NOMO-1 treated with DMSO at 0.1 percent for 48 hours (cell line): ENCODE measurements at regions not wholly inside any gene's neighbourhood (a gene's known extent, or its start where the extent isn't known, plus 50 kb on each side); places are given as distances from the start of the nearest gene placed in this dataset.
"Not testable (repeated sequence)": the region's sequence is repeated elsewhere in the genome, so short reads cannot be mapped to it uniquely, and the experiment has no call there.

Source experiments
- DNase-seq: peaks from one replicate; lab custom pipeline; 2025; ENCODE audit not compliant: unreplicated experiment; lab: John Stamatoyannopoulos, UW

GRCh38 chrX:145393702-145394235 lies 146.5 kb downstream of the SPANXN1 start:
- DNase-seq: no peak

DNA sequence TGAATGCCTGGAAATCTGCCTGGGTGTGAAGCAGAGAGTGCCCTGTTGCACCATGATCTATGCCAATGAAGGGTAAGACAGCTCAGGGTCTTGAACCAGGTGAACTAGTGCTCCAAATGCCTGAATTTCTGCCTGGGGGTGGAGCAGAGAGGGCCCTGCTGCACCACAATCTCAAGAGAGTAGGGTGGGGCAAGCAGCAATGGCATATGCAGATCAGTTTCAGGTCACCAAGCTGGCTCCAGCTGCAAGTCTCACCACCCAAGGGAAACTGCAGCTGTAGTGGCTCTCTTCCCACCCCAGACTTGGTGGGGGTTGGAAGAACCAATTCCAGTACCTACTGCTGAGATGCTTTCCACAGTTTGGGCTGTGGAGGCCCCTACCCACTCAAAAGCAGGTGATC lies 147.0 kb downstream of the SPANXN1 start:
- no peak for DNase-seq

DNA sequence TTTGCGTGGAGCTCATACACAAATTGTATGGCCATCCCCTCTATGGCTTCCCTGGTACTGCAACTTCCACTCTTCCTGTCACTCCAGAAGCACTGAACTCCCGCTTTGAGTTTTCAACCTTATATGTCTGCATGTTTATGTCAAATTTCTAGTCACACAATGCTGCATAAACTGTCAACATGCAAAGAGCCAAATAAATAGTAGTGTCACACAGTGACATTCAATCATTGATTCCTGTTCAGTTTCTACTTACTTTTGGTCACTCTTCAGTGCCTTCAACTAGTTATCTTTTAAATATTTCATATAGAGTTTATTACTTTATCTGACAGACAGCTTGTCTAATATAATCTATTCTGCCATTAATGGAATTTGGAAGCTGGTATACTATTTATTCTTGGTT lies 149.3 kb downstream of the SPANXN1 start:
- no peak for DNase-seq

DNA sequence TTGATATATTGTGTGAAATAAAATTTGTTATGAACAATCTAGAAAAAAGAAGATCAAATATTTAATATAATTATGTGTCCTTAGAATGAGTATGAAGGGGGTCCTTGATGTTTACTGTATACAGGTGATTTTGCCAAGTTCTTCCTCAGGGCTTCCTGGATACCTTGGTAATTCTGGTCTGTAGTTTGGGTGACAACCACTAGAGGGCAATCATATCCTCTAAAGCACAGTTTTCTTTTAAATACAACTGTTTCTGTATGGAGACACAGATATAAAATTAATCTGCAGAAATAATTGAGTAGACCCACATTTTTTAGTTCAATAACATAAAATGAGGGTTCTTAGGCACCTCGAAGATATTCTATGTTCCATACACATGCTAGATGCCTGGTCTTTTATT lies 157.7 kb downstream of the SPANXN1 start:
- DNase-seq: peak; percentile 20

GRCh38 chrX:145410622-145411021 lies 163.3 kb downstream of the SPANXN1 start:
- DNase-seq: no peak

GRCh38 chrX:145436211-145436610 lies 188.9 kb downstream of the SPANXN1 start:
- not testable (repeated sequence) for DNase-seq

- DNase-seq: no peak
These were observed 217.3 kb downstream of the SPANXN1 start for GRCh38 chrX:145464650-145465049.

GRCh38 chrX:145475725-145476124 lies 228.4 kb downstream of the SPANXN1 start:
- no peak for DNase-seq

DNA sequence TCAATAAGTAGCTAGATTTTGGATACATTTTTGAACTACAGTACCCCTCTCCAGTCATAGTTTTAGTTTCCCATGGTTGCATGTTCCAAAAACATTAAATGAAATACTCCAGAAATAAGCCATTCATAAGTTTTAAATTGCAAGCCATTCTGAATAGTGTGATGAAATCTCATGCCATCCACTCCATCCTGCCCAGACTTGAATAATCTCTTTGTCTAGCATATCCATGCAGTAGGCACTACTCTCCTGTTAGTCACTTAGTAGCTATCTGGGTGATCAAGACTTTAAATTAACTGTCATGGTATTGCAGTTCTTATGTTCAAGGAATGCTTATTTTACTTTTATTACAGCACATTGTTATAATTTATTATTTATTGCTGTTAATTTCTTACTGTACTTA lies 237.4 kb downstream of the SPANXN1 start:
- DNase-seq: no peak

DNA sequence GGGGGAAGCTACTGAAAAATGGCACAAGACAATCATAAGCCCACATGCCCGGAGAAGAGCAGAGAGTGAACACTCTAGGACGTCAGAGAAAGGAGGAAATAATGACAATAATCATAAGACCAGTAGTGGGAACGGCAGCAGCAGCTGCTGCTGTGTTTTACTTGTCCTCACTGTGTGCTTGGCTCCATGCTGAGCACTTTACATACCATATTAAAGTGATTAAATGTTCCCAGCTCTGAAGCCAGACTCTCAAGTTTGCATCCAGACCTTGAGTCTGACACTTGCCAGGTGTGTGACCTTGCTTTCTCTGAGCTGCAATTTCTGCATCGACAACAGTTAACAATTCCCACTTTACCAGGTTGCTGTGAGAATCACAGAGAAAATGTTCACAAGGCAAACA lies 255.4 kb downstream of the SPANXN1 start:
- no peak for DNase-seq

- DNase-seq: no peak
These were observed 258.9 kb downstream of the SPANXN1 start for GRCh38 chrX:145506214-145506613.

DNA sequence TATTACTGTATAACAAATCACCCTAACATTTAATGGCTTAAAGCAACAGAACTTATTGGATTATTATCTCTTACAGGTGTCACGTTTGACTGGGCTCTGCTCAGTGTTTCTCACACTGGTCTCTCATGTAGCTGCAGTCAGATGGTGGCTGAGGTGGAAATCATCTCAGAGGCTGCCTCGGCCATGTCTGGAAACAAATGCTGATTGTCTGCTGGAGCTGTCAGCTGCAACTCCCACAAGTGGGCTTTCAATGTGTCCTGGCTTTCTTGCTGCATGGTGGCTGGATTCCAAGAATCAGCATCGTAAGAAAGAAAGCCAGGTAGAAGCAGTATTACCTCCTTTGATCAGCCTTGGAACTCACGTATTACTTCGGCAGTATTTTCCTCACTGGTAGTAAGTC lies 277.6 kb downstream of the SPANXN1 start:
- DNase-seq: no peak

GRCh38 chrX:145532176-145532780 lies 285.0 kb downstream of the SPANXN1 start:
- DNase-seq: no peak

DNA sequence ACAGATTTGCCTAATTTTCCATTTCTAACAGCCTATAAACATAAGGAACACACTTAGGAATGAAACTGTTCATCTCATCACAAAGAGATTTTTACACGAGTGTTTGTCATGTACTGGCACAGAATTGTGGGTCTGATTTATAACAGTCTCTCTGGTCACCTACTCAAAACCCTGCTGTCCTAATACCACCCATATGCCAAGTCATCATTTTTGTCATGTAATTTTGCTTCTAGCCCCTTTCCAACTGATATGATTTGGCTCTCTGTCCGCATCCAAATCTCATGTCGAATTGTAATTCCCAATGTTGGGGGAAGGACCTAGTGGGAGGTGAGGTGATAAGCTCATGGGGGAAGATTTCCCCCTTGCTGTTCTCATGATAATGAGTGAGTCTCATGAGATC lies 284.1 kb upstream of the SLITRK2 start:
- DNase-seq: no peak

DNA sequence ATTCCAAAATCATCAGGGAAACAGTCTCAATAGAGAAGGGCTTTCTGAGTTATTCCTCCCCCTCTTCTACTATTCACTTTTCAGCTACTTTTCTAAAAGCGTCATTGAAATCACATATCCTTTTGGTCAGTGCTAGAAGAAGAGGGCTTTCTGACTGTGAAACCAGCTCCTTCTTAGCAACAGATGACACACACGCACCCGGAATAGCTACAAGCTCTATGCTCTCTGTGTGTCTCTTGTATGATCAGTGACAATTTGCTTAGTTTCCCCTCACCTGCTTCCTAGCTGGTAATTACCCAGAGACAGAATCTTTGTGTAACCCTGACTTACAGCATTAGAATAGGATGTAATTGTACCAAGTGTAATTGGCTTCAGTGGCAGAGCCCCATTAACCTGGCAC lies 268.1 kb upstream of the SLITRK2 start:
- DNase-seq: no peak

GRCh38 chrX:145552643-145553042 lies 265.0 kb upstream of the SLITRK2 start:
- no peak for DNase-seq

DNA sequence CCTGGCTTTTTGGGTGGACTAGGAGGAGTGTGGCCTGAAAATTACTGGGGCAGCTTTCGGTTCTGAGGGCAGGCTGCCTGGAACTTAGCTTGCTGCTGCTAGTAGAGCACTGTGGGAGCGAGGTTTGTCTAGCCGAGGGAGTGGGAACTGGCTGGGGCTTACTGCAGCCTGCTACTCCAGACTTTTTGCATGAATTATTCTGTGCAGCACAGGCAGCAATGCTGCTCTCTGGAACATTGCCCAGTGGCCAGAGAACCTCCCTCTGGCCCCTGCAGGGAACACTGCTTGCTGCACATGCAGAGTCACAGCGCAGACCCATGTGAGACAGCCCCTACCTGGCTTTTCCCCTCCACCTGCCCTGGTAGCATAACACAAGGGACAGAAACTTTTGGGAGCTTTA lies 263.9 kb upstream of the SLITRK2 start:
- DNase-seq: no peak

GRCh38 chrX:145563159-145563558 lies 254.5 kb upstream of the SLITRK2 start:
- DNase-seq: no peak

DNA sequence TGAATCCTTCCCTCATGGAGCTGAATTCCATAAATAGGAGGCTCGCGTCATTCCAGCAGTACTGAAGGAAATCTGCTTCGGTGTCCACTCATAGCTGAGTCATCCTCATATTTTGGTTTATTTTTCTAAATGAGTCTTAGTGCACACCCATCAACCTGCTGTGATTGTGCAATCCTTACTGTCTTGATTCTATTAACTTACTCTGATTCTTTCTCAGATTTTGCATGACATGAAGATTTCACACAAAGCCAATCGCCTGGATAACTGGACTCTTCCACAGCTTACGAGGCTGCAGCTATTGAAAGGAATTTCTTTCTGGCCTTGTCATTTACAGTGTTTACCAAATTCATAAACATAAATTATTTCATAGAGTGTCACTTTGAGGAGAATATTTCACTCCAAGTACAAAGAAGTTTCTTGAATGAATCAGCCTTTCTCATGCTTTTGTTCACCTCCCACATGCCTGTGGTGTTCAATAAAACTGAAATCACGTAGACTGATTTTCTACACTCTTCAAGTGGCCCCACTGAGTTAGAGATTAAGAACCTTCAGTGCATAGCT lies 207.6 kb upstream of the SLITRK2 start:
- no peak for DNase-seq

- DNase-seq: no peak
These were observed 203.7 kb upstream of the SLITRK2 start for GRCh38 chrX:145613894-145614293.

DNA sequence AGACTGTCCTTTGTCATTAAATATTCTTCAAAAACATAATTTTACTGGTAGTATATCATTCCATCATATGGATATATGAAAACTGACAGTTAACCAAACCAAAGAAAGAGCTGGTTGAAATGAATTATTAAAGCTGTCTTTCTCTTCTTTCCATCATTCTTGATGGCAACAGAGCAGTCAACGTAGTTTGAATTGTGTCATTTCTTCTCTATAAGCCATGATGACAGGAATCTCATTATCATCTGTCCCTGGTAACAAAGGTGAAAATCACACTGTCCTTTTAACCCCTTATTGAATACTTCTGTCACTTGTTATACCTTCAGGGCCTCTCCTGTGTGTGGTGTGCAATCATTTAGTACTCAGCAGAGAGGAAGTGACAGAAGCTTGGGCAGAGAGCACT lies 197.0 kb upstream of the SLITRK2 start:
- DNase-seq: no peak

GRCh38 chrX:145623453-145623852 lies 194.2 kb upstream of the SLITRK2 start:
- DNase-seq: no peak

DNA sequence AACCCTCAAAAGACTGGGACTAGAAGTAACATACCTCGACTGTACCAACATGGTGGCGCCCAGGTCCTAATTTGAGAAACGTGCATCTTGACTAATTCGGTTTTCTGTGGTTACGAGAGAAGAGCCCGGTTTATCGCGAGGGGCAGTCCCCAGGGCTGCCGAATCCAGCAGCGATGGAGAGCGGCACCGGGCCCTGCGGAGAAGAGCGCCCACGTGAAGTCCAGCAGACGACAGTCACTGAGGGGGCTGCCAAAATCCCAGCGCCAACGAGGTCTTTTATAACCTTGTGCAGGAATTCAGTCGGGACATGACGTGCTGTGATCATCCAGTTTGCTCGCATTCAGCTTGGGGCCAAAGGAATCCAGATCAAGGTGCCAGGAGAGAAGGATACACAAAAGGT lies 187.5 kb upstream of the SLITRK2 start:
- no peak for DNase-seq
